GM12892 (cell line): ENCODE measurements at regions not wholly inside any gene's neighbourhood (a gene's known extent, or its start where the extent isn't known, plus 50 kb on each side); places are given as distances from the start of the nearest gene placed in this dataset.
"Not testable (repeated sequence)": the region's sequence is repeated elsewhere in the genome, so short reads cannot be mapped to it uniquely, and the experiment has no call there.

Experiments used
- POLR2A ChIP-seq: IDR thresholded peaks from 2 replicates; pipeline ENCODE4 v1.6.1; 2011; ENCODE audit warnings: low read depth, low read length, control low read depth
- POLR2AphosphoS5 ChIP-seq: IDR thresholded peaks from 2 replicates; pipeline ENCODE4 v1.6.1; 2011; ENCODE audit warnings: low read depth, low read length, control low read depth

- not testable (repeated sequence) for TF ChIP-seq POLR2A, POLR2AphosphoS5
Observed at GRCh38 chr14:43067372-43067771, 1439.7 kb downstream of the FSCB start.
